ENCODE measurements at regions not wholly inside any gene's neighbourhood (a gene's known extent, or its start where the extent isn't known, plus 50 kb on each side); places are given as distances from the start of the nearest gene placed in this dataset.
"Not testable (repeated sequence)": the region's sequence is repeated elsewhere in the genome, so short reads cannot be mapped to it uniquely, and the experiment has no call there.

DNA sequence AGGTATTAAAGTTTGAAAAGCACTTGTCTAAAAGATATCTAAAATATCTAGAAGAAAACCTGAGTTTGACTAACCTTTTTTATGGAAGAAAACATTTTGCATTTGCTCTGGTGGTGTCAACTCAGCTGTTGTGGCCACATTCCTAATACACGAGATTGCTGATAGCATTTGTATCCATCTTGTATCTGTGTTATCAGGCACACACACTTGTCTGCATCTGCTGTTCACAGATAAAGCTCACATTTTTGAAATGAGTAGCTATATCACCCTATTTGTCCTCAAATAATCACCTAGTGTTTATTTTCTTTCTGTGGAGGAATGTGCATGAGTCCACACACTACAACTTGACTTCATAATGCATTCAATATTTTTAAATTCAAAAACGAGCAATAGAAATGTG lies 632.3 kb upstream of the NR2F2 start:
- H3K9me3 ChIP-seq (ENCODE audit: control insufficient read depth, insufficient read depth, low read length): peaks cover 35% of the 10 kb centered on the region
- no peaks in the 10 kb centered on the region for H3K27me3 ChIP-seq (ENCODE audit: control insufficient read depth, insufficient read depth, low read length)
- H3K4me1 ChIP-seq (ENCODE audit: control insufficient read depth, insufficient read depth, low read length): no peaks in the 10 kb centered on the region
- H3K9ac ChIP-seq (ENCODE audit: low read depth, low read length): no peak overlapping the region
- H3K4me3 ChIP-seq (ENCODE audit: low read depth, low read length): no peak overlapping the region
- H3K27ac ChIP-seq (ENCODE audit: low read depth, low read length): no peak overlapping the region
- no peaks in the 10 kb centered on the region for H3K36me3 ChIP-seq (ENCODE audit: control insufficient read depth, insufficient read depth, low read length)

DNA sequence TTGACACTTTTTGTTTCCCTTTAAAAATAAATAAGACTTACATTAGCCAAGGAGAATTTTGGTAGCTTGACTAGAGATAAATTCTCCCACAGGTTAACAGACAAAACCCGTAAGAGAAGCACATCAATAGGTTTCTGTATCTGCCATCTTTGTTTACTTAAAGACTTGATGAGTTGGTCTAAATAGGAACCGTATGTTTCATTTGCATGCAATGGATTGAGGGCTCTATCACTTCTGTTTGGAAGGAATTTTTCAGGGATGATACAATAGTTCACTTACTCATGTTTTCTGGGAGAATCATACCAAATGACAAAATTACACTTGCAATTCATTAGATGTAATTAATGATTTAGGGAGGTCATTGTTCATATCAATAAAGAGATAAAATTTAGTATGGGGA lies 631.5 kb upstream of the NR2F2 start:
- H3K4me1 ChIP-seq (ENCODE audit: control insufficient read depth, insufficient read depth, low read length): no peaks in the 10 kb centered on the region
- H3K9ac ChIP-seq (ENCODE audit: low read depth, low read length): no peak overlapping the region
- H3K27me3 ChIP-seq (ENCODE audit: control insufficient read depth, insufficient read depth, low read length): no peaks in the 10 kb centered on the region
- H3K36me3 ChIP-seq (ENCODE audit: control insufficient read depth, insufficient read depth, low read length): no peaks in the 10 kb centered on the region
- no peak overlapping the region for H3K4me3 ChIP-seq (ENCODE audit: low read depth, low read length)
- no peak overlapping the region for H3K27ac ChIP-seq (ENCODE audit: low read depth, low read length)
- peaks cover 37% of the 10 kb centered on the region for H3K9me3 ChIP-seq (ENCODE audit: control insufficient read depth, insufficient read depth, low read length)

DNA sequence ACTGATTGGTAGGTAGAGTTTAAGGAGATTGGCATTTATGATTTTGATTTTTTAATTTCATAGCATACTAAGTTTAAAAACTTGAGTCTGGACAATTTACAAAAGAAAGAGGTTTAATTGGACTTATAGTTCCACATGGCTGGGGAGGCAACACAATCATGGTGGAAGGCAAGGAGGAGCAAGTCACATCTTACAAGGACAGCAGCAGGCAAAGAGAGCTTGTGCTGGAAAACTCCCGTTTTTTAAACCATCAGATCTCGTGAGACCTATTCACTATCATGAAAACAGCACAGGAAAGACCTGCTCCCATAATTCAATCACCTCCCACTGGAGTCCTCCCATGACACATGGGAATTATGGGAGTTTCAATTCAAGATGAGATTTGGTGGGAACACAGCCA lies 630.9 kb upstream of the NR2F2 start:
- H3K9ac ChIP-seq (ENCODE audit: low read depth, low read length): no peak overlapping the region
- no peaks in the 10 kb centered on the region for H3K4me1 ChIP-seq (ENCODE audit: control insufficient read depth, insufficient read depth, low read length)
- no peaks in the 10 kb centered on the region for H3K36me3 ChIP-seq (ENCODE audit: control insufficient read depth, insufficient read depth, low read length)
- peaks cover 37% of the 10 kb centered on the region for H3K9me3 ChIP-seq (ENCODE audit: control insufficient read depth, insufficient read depth, low read length)
- no peak overlapping the region for H3K27ac ChIP-seq (ENCODE audit: low read depth, low read length)
- H3K27me3 ChIP-seq (ENCODE audit: control insufficient read depth, insufficient read depth, low read length): no peaks in the 10 kb centered on the region
- no peak overlapping the region for H3K4me3 ChIP-seq (ENCODE audit: low read depth, low read length)

DNA sequence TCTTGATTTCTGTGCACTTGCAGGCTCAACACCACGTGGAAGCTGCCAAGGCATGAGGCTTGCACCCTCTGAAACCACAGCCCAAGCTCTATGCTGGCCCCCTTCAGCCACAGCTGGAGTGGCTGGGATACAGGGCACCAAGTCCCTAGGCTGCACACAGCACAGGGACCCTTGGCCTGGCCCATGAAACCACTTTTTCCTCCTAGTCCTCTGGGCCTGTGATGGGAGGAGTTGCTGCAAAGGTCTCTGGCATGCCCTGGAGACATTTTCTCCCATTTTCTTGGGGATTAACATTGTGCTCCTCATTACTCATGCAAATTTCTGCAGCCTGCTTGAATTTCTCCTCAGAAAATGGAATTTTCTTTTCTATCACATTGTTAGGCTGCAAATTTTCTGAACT lies 629.8 kb upstream of the NR2F2 start:
- not testable (repeated sequence) for H3K27me3 ChIP-seq (ENCODE audit: control insufficient read depth, insufficient read depth, low read length); H3K4me1 ChIP-seq (ENCODE audit: control insufficient read depth, insufficient read depth, low read length); H3K36me3 ChIP-seq (ENCODE audit: control insufficient read depth, insufficient read depth, low read length); H3K9ac ChIP-seq (ENCODE audit: low read depth, low read length); H3K4me3 ChIP-seq (ENCODE audit: low read depth, low read length); H3K27ac ChIP-seq (ENCODE audit: low read depth, low read length)
- peaks cover 34% of the 10 kb centered on the region for H3K9me3 ChIP-seq (ENCODE audit: control insufficient read depth, insufficient read depth, low read length)

DNA sequence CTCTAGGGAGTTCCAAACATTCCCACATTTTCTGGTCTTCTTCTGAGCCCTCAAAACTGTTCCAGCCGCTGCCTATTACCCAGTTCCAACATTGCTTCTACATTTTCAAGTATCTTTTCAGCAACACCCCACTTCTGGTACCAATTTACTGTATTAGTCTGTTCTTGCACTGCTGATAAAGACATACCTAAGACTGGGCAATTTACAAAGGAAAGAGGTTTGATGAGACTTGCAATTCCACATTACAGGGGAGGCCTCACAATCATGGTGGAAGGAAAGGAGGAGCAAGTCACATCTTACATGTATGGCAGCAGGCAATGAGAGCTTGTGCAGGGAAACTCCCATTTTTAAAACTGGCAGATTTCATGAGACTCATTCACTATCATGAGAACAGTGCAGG lies 629.1 kb upstream of the NR2F2 start:
- Histone ChIP-seq H3K4me3 (ENCODE audit: low read depth, low read length) (no peak overlapping the region), H3K27me3 (ENCODE audit: control insufficient read depth, insufficient read depth, low read length) (no peaks in the 10 kb centered on the region), H3K9ac (ENCODE audit: low read depth, low read length) (no peak overlapping the region), H3K36me3 (ENCODE audit: control insufficient read depth, insufficient read depth, low read length) (no peaks in the 10 kb centered on the region), H3K9me3 (ENCODE audit: control insufficient read depth, insufficient read depth, low read length) (peaks cover 34% of the 10 kb centered on the region), H3K27ac (ENCODE audit: low read depth, low read length) (no peak overlapping the region), H3K4me1 (ENCODE audit: control insufficient read depth, insufficient read depth, low read length) (no peaks in the 10 kb centered on the region)

DNA sequence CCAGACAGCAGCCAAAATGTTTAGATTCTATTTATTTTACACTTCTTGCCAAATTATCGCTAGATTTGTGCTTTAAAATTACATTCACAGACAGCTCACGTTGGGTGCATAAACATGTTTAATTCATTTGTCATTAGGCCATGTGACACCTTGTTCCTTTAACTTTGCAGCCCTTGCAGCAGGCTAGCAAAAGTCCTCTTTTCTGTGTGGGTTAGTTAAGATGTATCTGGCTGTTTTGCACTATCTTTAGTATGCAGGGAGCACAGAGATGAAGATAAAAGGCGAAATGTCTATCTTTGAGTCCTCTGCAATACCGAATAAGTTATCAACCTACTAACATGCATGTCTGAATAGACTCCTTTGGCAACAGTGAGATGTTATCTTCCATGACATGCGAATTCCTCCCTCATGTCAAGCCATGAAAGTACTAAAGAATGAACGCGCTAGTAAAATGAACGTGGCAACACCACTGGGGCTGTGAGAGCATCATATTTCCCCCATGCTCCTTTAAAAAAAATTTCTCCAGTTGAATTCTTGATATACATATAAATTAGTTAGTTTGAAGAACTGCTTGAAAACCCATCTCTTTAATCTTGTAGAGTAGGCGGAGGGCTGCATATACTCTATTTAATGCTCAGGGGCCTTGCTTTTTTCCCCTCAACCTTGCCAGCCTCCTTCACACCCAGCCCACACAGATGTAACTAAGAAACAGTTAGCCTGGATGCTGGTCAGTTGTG lies 620.4 kb upstream of the NR2F2 start:
- Histone ChIP-seq H3K9me3 (ENCODE audit: control insufficient read depth, insufficient read depth, low read length) (no peaks in the 10 kb centered on the region), H3K9ac (ENCODE audit: low read depth, low read length) (no peak overlapping the region), H3K4me3 (ENCODE audit: low read depth, low read length) (no peak overlapping the region), H3K27ac (ENCODE audit: low read depth, low read length) (no peak overlapping the region), H3K27me3 (ENCODE audit: control insufficient read depth, insufficient read depth, low read length) (no peaks in the 10 kb centered on the region), H3K36me3 (ENCODE audit: control insufficient read depth, insufficient read depth, low read length) (no peaks in the 10 kb centered on the region), H3K4me1 (ENCODE audit: control insufficient read depth, insufficient read depth, low read length) (no peaks in the 10 kb centered on the region)

DNA sequence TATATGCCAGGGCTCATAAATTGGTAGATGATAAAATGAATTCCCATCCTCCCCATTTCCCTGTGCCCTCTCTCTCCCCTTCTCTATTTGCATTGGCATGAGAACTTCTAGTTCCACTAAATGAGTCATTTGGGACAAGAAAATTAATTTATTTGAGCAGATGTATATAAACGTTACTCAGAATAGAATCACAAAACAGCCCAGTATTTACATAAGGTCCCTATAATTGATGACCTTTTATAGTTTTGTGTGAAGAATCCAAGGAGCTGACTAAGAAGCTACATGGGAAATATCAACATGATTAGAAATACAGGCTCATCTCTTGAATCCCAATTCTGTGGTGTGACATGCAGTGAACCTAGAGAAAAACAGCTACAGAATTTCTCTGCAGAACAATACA lies 617.7 kb upstream of the NR2F2 start:
- no peak overlapping the region for H3K27ac ChIP-seq (ENCODE audit: low read depth, low read length)
- H3K4me1 ChIP-seq (ENCODE audit: control insufficient read depth, insufficient read depth, low read length): peaks cover 7% of the 10 kb centered on the region; the same call in 1 of the 2 replicates
- no peak overlapping the region for H3K4me3 ChIP-seq (ENCODE audit: low read depth, low read length)
- no peaks in the 10 kb centered on the region for H3K9me3 ChIP-seq (ENCODE audit: control insufficient read depth, insufficient read depth, low read length)
- no peaks in the 10 kb centered on the region for H3K36me3 ChIP-seq (ENCODE audit: control insufficient read depth, insufficient read depth, low read length)
- no peak overlapping the region for H3K9ac ChIP-seq (ENCODE audit: low read depth, low read length)
- H3K27me3 ChIP-seq (ENCODE audit: control insufficient read depth, insufficient read depth, low read length): no peaks in the 10 kb centered on the region

DNA sequence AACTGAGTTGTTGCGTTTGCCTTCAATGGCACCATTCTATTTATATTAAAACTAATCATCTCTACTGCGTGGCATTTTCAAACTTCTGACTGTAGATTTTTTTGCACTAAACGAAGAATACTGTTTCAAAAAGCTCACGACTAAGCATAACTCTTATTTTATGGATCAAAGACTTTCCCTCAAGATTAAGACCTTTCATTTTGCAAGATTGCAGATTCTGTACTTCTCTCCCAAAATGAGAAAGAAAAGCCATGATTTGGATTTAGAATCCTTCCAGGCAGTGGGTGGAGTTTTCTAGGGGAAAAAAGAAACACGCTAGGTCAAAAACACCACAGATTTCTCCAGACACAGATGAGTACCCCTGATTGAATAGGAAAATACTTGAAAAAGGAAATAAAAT lies 617.2 kb upstream of the NR2F2 start:
- Histone ChIP-seq H3K9ac (ENCODE audit: low read depth, low read length) (no peak overlapping the region), H3K27ac (ENCODE audit: low read depth, low read length) (no peak overlapping the region), H3K9me3 (ENCODE audit: control insufficient read depth, insufficient read depth, low read length) (no peaks in the 10 kb centered on the region), H3K4me1 (ENCODE audit: control insufficient read depth, insufficient read depth, low read length) (peaks cover 7% of the 10 kb centered on the region; the same call in 1 of the 2 replicates), H3K27me3 (ENCODE audit: control insufficient read depth, insufficient read depth, low read length) (no peaks in the 10 kb centered on the region), H3K4me3 (ENCODE audit: low read depth, low read length) (no peak overlapping the region), H3K36me3 (ENCODE audit: control insufficient read depth, insufficient read depth, low read length) (no peaks in the 10 kb centered on the region)

DNA sequence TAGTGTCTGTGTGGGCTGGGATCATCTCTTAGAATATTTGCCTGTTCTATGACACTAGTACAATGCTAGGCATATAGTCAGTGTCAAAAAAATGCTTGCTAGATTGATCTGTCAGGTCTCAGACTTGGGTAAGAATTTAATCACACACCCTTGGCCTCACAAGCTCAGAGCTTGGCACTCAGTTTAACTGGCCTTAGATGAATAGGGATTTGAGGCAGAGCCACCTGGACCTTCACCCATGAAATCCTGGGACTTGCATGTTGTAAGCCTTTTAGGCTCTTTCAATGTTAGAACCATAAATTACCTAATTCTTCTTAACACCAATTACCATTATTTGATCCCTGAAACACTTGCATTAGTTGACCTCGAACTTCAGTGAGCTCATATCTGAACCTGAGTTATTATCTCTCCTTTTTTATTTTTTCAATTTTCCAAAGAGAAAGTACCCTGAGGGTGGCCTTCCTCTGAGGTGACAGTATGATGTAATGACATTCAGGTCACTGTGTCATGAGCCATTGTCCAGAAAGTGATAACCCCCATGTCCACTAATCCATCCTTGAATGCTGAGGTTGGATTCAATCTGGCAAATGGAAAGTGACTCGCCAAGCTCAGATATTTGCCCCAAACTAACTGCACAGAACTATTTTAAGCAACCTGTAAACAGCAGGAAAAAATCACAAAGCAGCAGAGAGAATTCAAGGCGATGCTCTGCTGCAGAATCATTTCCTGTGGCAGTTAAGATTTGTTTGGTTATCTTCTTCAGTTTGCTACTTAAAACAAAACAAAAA lies 615.2 kb upstream of the NR2F2 start:
- Histone ChIP-seq H3K9ac (ENCODE audit: low read depth, low read length) (no peak overlapping the region), H3K4me1 (ENCODE audit: control insufficient read depth, insufficient read depth, low read length) (peaks cover 7% of the 10 kb centered on the region; the same call in 1 of the 2 replicates), H3K36me3 (ENCODE audit: control insufficient read depth, insufficient read depth, low read length) (no peaks in the 10 kb centered on the region), H3K9me3 (ENCODE audit: control insufficient read depth, insufficient read depth, low read length) (no peaks in the 10 kb centered on the region), H3K4me3 (ENCODE audit: low read depth, low read length) (no peak overlapping the region), H3K27ac (ENCODE audit: low read depth, low read length) (no peak overlapping the region), H3K27me3 (ENCODE audit: control insufficient read depth, insufficient read depth, low read length) (no peaks in the 10 kb centered on the region)

DNA sequence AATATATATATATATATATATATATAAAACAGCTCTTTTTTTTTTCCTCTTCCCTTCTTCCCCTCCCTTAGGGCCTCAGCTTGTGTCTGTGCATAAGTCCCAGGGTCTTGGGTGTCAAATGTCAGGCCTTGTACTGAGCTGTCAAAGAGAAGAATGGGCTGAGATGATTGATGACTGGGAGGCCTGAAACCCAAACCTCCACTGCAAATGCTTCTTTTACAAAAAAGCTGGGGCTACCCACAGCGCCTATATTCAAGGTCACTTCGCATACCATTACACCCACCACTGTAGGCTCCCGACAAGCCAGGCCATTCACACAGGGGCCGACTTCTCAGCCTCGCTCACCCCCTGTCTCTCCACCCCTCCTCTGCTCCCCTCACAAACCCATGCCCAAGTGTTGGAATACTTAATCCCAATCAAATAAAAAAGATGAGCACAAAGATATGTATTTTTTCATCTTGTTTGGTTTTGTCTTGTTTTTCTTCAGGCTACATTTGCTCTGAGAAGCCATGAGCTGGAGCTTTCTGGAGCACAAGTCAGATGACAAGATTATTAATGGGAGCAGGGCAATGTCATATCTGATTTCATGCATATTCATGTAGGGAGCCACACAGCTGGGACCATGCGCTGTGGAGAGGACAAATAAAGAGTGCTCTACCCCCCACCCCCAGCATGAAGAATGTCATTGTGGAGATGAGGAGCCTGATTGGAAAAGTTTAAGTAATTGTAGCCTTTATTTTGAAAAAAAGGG lies 614.4 kb upstream of the NR2F2 start:
- Histone ChIP-seq H3K27ac (ENCODE audit: low read depth, low read length) (peak overlapping the region; percentile 50), H3K27me3 (ENCODE audit: control insufficient read depth, insufficient read depth, low read length) (no peaks in the 10 kb centered on the region), H3K9ac (ENCODE audit: low read depth, low read length) (no peak overlapping the region), H3K4me1 (ENCODE audit: control insufficient read depth, insufficient read depth, low read length) (peaks cover 7% of the 10 kb centered on the region; the same call in 1 of the 2 replicates), H3K36me3 (ENCODE audit: control insufficient read depth, insufficient read depth, low read length) (no peaks in the 10 kb centered on the region), H3K9me3 (ENCODE audit: control insufficient read depth, insufficient read depth, low read length) (no peaks in the 10 kb centered on the region), H3K4me3 (ENCODE audit: low read depth, low read length) (no peak overlapping the region)

DNA sequence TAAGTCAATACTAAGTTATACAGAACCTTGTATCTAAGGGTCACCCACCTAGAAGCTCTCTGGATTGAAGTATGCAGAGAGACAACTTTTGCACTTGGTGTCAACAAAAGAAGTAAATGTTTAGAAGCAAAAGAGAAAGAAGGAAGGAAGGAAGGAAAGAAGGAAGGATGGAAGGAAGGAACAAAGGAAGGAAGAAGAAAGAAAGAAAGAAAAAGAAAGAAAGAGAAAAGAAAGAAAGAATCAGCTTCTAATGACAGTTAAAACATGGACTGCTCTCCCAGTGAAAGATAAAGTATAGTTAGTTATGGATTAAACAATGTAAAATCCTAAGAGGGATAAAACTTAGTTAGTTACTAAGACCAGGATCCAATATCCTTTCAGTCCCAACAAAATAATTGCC lies 613.8 kb upstream of the NR2F2 start:
- Histone ChIP-seq H3K9me3 (ENCODE audit: control insufficient read depth, insufficient read depth, low read length) (no peaks in the 10 kb centered on the region), H3K36me3 (ENCODE audit: control insufficient read depth, insufficient read depth, low read length) (no peaks in the 10 kb centered on the region), H3K27ac (ENCODE audit: low read depth, low read length) (no peak overlapping the region), H3K4me1 (ENCODE audit: control insufficient read depth, insufficient read depth, low read length) (peaks cover 7% of the 10 kb centered on the region; the same call in 1 of the 2 replicates), H3K4me3 (ENCODE audit: low read depth, low read length) (no peak overlapping the region), H3K9ac (ENCODE audit: low read depth, low read length) (no peak overlapping the region), H3K27me3 (ENCODE audit: control insufficient read depth, insufficient read depth, low read length) (no peaks in the 10 kb centered on the region)
